K562 (cell line): ENCODE measurements at regions not wholly inside any gene's neighbourhood (a gene's known extent, or its start where the extent isn't known, plus 50 kb on each side); places are given as distances from the start of the nearest gene placed in this dataset.

Source experiments
- CEBPB ChIP-seq: fragments of 450-650 bp; IDR thresholded peaks from 2 replicates; pipeline ENCODE4 v1.6.1; 2016; ENCODE audit warnings: missing genetic modification characterization, missing compliant biosample characterization
- HNRNPLL ChIP-seq: fragments of 200-400 bp; formaldehyde crosslinking; IDR thresholded peaks from 2 replicates; pipeline ENCODE4 v1.6.1; 2017; ENCODE audit warnings: low read length, low read depth, mild to moderate bottlenecking; ENCODE audit not compliant: poor library complexity, severe bottlenecking
- KDM2B ChIP-seq: fragments of 250-450 bp; sonication (Bioruptor Pico); IDR thresholded peaks from 2 replicates; pipeline ENCODE4 v1.8.0; 2021; ENCODE audit warnings: mild to moderate bottlenecking, moderate library complexity
- MCM2 ChIP-seq: fragments of 450-650 bp; IDR thresholded peaks from 2 replicates; pipeline ENCODE4 v1.6.1; 2017; ENCODE audit warnings: low read depth, mild to moderate bottlenecking
- POLR2AphosphoS5 ChIP-seq: IDR thresholded peaks from 2 replicates; pipeline ENCODE4 v1.6.1; 2011; ENCODE audit warnings: mild to moderate bottlenecking, low read depth, low read length, moderate library complexity; ENCODE audit not compliant: control insufficient read depth, insufficient read depth
- RFX5 ChIP-seq: IDR thresholded peaks from 2 replicates; pipeline ENCODE4 v1.6.1; 2011; ENCODE audit warnings: low read depth, mild to moderate bottlenecking, improper control_type of control experiment, low read length
- STAG1 ChIP-seq: sonication (generic); formaldehyde crosslinking; IDR thresholded peaks from 2 replicates; pipeline ENCODE4 v1.5.0; 2020; ENCODE audit warnings: missing genetic modification reagents, borderline replicate concordance
- ZNF274 ChIP-seq: IDR thresholded peaks from 2 replicates; pipeline ENCODE4 v1.6.1; 2011; ENCODE audit warnings: low read depth, mild to moderate bottlenecking, low read length, moderate library complexity, borderline replicate concordance
- ZNF586 ChIP-seq: fragments of 450-650 bp; formaldehyde crosslinking; conservative IDR thresholded peaks from 2 replicates; pipeline ENCODE4 v1.4.0; 2020; ENCODE audit warnings: mild to moderate bottlenecking, moderate library complexity
- TF ChIP-seq, protein P1 (sequence below), 3 experiments: IDR thresholded peaks in 2 of 3; conservative IDR thresholded peaks in 1 of 3; 2 replicates each; pipeline ENCODE4 v1.5.1; 2011 to 2012; ENCODE audit warnings: low read length in 3 of 3, mild to moderate bottlenecking in 3 of 3, control low read depth in 2 of 3, improper control_type of control experiment in 1 of 3, inconsistent platforms in 1 of 3, low read depth in 1 of 3, mixed read lengths in 1 of 3, moderate library complexity in 1 of 3; ENCODE audit not compliant: insufficient read depth in 2 of 3

DNA sequence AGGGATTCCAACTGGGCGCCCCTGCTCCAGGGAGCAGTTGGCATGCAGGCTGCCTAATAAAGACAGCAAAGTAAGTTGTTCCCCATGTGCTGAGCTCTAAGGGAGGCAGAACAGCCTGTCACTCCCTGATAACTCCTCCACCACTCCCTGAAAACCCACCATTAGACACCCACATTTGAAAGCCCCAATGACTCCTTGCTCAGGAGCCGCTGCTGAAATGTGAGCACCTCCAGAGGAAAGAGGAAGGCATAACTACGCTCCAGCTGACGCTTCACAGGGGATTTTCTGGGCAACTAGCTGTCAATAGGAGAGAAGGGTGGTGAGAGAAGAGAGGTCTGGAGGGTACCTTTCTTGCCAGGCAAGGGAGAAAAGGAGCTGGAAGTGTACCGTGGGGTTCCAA is 62.5 kb downstream of the NPY1R start:
- TF ChIP-seq, protein P1, sequence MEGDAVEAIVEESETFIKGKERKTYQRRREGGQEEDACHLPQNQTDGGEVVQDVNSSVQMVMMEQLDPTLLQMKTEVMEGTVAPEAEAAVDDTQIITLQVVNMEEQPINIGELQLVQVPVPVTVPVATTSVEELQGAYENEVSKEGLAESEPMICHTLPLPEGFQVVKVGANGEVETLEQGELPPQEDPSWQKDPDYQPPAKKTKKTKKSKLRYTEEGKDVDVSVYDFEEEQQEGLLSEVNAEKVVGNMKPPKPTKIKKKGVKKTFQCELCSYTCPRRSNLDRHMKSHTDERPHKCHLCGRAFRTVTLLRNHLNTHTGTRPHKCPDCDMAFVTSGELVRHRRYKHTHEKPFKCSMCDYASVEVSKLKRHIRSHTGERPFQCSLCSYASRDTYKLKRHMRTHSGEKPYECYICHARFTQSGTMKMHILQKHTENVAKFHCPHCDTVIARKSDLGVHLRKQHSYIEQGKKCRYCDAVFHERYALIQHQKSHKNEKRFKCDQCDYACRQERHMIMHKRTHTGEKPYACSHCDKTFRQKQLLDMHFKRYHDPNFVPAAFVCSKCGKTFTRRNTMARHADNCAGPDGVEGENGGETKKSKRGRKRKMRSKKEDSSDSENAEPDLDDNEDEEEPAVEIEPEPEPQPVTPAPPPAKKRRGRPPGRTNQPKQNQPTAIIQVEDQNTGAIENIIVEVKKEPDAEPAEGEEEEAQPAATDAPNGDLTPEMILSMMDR (IDR thresholded peaks at IDR 0.05 in 2 of 3, conservative IDR thresholded peaks at IDR 0.05 in 1 of 3; ENCODE audit: insufficient read depth in 2 of 3, low read depth in 1 of 3, low read length in 3 of 3) = peak; percentile 17 to 50 (median 26); a peak in 4 of 6 replicates
- TF ChIP-seq CEBPB (tag) (no peak), STAG1 (CRISPR knock-in tag) (no peak), ZNF274 (no peak), ZNF586 (CRISPR knock-in tag) (no peak), POLR2AphosphoS5 (no peak), MCM2 (no peak), KDM2B (CRISPR knock-in tag) (no peak), HNRNPLL (no peak), RFX5 (no peak)
